HepG2 (cell line): ENCODE measurements at regions not wholly inside any gene's neighbourhood (a gene's known extent, or its start where the extent isn't known, plus 50 kb on each side); places are given as distances from the start of the nearest gene placed in this dataset.

Experiments
- ATAC-seq: fragments of 200-7000 bp; cut with Tn5 transposase; 3 replicates; pipeline ENCODE4 v1.9.1; 2020; ENCODE audit warnings: mild to moderate bottlenecking, moderate library complexity
- BruUV-seq: library from RNA; stranded (reverse); fragments of 400-500 nt; replicated peaks from 2 replicates; lab custom pipeline; 2021; lab: Mats Ljungman, UMichigan
- CTCF ChIA-PET: fragments of 300-600 bp; formaldehyde crosslinking; extraction: SDS; loops from one replicate; lab custom pipeline; 2021; ENCODE audit warnings: low total read pairs, inconsistent platforms, low intra/inter-chr PET ratio; lab: Yijun Ruan, JAX
- POLR2A ChIA-PET: fragments of 350-600 bp; sonication (Branson Sonifier 250); formaldehyde crosslinking; loops from one replicate; lab custom pipeline; 2020; ENCODE audit warnings: antibody characterized with exemption, inconsistent platforms; lab: Yijun Ruan, JAX
- DNase-seq: peaks from one replicate; pipeline ENCODE4 v3.0.0-alpha.2; 2015; ENCODE audit warnings: low spot score
- FAIRE-seq: peaks from 3 replicates; lab custom pipeline; 2011; peaks lifted over from hg19 to GRCh38; lab: Jason Lieb, UNC
- H2AFZ ChIP-seq: one replicate; pipeline ENCODE4 v1.6.1; 2011; ENCODE audit warnings: low read length, inconsistent platforms
- H3K27ac ChIP-seq: fragments of 300-600 bp; 3 replicates; pipeline ENCODE4 v1.8.0; 2011; ENCODE audit warnings: mixed run types, mild to moderate bottlenecking, mixed read lengths, low read length, inconsistent platforms; ENCODE audit not compliant: insufficient read depth; ENCODE audit errors: extremely low read length
- H3K27me3 ChIP-seq, 2 experiments: fragments of 200-600 bp in 1 of 2; 2 replicates in 1 of 2; 3 replicates in 1 of 2; pipeline versions ENCODE4 v1.6.0 to v1.8.0; 2011; ENCODE audit warnings: low read length in 2 of 2, mild to moderate bottlenecking in 2 of 2, moderate library complexity in 2 of 2, inconsistent platforms in 1 of 2; ENCODE audit not compliant: insufficient read depth in 2 of 2, control insufficient read depth in 1 of 2
- H3K36me3 ChIP-seq, 2 experiments: fragments of 200-600 bp in 1 of 2; replicated peaks in 1 of 2; 2 replicates in 1 of 2; 3 replicates in 1 of 2; pipeline versions ENCODE4 v1.5.1 to v1.8.0; 2011; ENCODE audit warnings: low read length in 2 of 2, inconsistent platforms in 1 of 2; ENCODE audit not compliant: insufficient read depth in 2 of 2, control insufficient read depth in 1 of 2
- H3K4me1 ChIP-seq: 2 replicates; pipeline ENCODE4 v1.5.1; 2012; ENCODE audit warnings: low read length, inconsistent platforms; ENCODE audit not compliant: insufficient read depth
- H3K4me2 ChIP-seq: 2 replicates; pipeline ENCODE4 v1.6.0; 2011; ENCODE audit warnings: low read depth, low read length, inconsistent platforms
- H3K4me3 ChIP-seq, 3 experiments: fragments of 200-600 bp in 1 of 3; sonication (generic), shearing (Covaris generic) in 1 of 3; replicated peaks in 1 of 3; 2 replicates each; pipeline ENCODE4 v1.5.1; 2011 to 2016; ENCODE audit warnings: low read length in 3 of 3, inconsistent platforms in 2 of 3, low read depth in 2 of 3, mild to moderate bottlenecking in 2 of 3, control low read depth in 1 of 3, mixed read lengths in 1 of 3; ENCODE audit not compliant: insufficient read depth in 1 of 3
- H3K79me2 ChIP-seq: one replicate; pipeline ENCODE4 v1.6.1; 2011; ENCODE audit warnings: low read length, inconsistent platforms; ENCODE audit not compliant: insufficient read depth
- H3K9ac ChIP-seq: 2 replicates; pipeline ENCODE4 v1.6.0; 2011; ENCODE audit warnings: mild to moderate bottlenecking, low read depth, low read length, inconsistent platforms; ENCODE audit not compliant: insufficient read depth
- H3K9me3 ChIP-seq: 2 replicates; pipeline ENCODE4 v1.5.1; 2012; ENCODE audit warnings: mild to moderate bottlenecking, low read length
- H4K20me1 ChIP-seq: 2 replicates; pipeline ENCODE4 v1.6.0; 2011; ENCODE audit warnings: inconsistent platforms, mild to moderate bottlenecking, low read length, moderate library complexity; ENCODE audit not compliant: insufficient read depth
- ATF1 ChIP-seq: IDR thresholded peaks from 2 replicates; pipeline ENCODE4 v1.6.1; 2016; ENCODE audit warnings: mild to moderate bottlenecking, control low read depth
- HNRNPLL ChIP-seq: fragments of 200-400 bp; formaldehyde crosslinking; IDR thresholded peaks from 2 replicates; pipeline ENCODE4 v1.6.1; 2017; ENCODE audit warnings: mild to moderate bottlenecking, low read depth, low read length; ENCODE audit not compliant: poor library complexity, severe bottlenecking
- HOXA5 ChIP-seq: sonication (generic); formaldehyde crosslinking; IDR thresholded peaks from 2 replicates; pipeline ENCODE4 v1.4.0; 2020; ENCODE audit warnings: missing genetic modification reagents
- SYNCRIP ChIP-seq: fragments of 200-400 bp; formaldehyde crosslinking; IDR thresholded peaks from 2 replicates; pipeline ENCODE4 v1.6.1; 2018; ENCODE audit warnings: mild to moderate bottlenecking, low read depth, low read length; ENCODE audit not compliant: insufficient read depth
- ZFP1 ChIP-seq: IDR thresholded peaks from 2 replicates; pipeline ENCODE4 v1.6.1; 2016
- ZNF24 ChIP-seq: fragments of 450-650 bp; IDR thresholded peaks from 2 replicates; pipeline ENCODE4 v1.6.1; 2017; ENCODE audit warnings: antibody characterized with exemption, mild to moderate bottlenecking
- ZNF292 ChIP-seq: sonication (generic); formaldehyde crosslinking; IDR thresholded peaks from 2 replicates; pipeline ENCODE4 v1.8.1; 2022; ENCODE audit warnings: mild to moderate bottlenecking, low read depth, missing genetic modification reagents, borderline replicate concordance
- ZNF33A ChIP-seq: sonication (generic); formaldehyde crosslinking; IDR thresholded peaks from 2 replicates; pipeline ENCODE4 v1.5.1; 2020; ENCODE audit warnings: missing genetic modification reagents, mild to moderate bottlenecking, moderate library complexity, borderline replicate concordance
- ZNF446 ChIP-seq: sonication (generic); formaldehyde crosslinking; IDR thresholded peaks from 2 replicates; pipeline ENCODE4 v1.5.0; 2020; ENCODE audit warnings: mild to moderate bottlenecking, missing genetic modification reagents
- ZNF530 ChIP-seq: sonication (generic); formaldehyde crosslinking; IDR thresholded peaks from 2 replicates; pipeline ENCODE4 v1.5.0; 2020; ENCODE audit warnings: low read depth, mild to moderate bottlenecking, missing genetic modification reagents
- ZNF788 ChIP-seq: sonication (generic); formaldehyde crosslinking; IDR thresholded peaks from 2 replicates; pipeline ENCODE4 v1.5.0; 2020; ENCODE audit warnings: mild to moderate bottlenecking, missing genetic modification reagents, borderline replicate concordance
- WGBS: methylation state at CpG from one replicate; pipeline ENCODE4 v1.1.6; 2017; ENCODE audit warnings: low lambda C conversion rate; 5-methylcytosine and 5-hydroxymethylcytosine counted together
- in situ Hi-C: cut with HindIII; loops from 2 replicates; pipeline ENCODE4 v1.10.0; 2017; ENCODE audit warnings: low pct_unique_long_range_greater_than_20kb; ENCODE audit not compliant: extremely low pct_ligation_motif_present
- intact Hi-C: fragments of 100-400 bp; cut with micrococcal nuclease; formaldehyde crosslinking; loops from one replicate; pipeline ENCODE4 v1.10.0; 2022; ENCODE audit not compliant: unreplicated experiment
- TF ChIP-seq, protein P1 (sequence below): sonication (generic); formaldehyde crosslinking; IDR thresholded peaks from 2 replicates; pipeline ENCODE4 v1.5.1; 2020; ENCODE audit warnings: missing genetic modification reagents, mild to moderate bottlenecking, borderline replicate concordance
- TF ChIP-seq, protein P2 (sequence below): sonication (generic); formaldehyde crosslinking; conservative IDR thresholded peaks from 2 replicates; pipeline ENCODE4 v1.4.0; 2020; ENCODE audit warnings: missing genetic modification reagents
- TF ChIP-seq, protein P3 (sequence below): IDR thresholded peaks from 2 replicates; pipeline ENCODE4 v1.6.1; 2016; ENCODE audit warnings: low read depth, borderline replicate concordance
- TF ChIP-seq, protein P4 (sequence below): sonication (generic); formaldehyde crosslinking; IDR thresholded peaks from 2 replicates; pipeline ENCODE4 v1.5.1; 2020; ENCODE audit warnings: missing genetic modification reagents, mild to moderate bottlenecking, borderline replicate concordance
- TF ChIP-seq, protein P5 (sequence below): IDR thresholded peaks from 2 replicates; pipeline ENCODE4 v1.6.1; 2016
- TF ChIP-seq, protein P6 (sequence below): sonication (generic); formaldehyde crosslinking; IDR thresholded peaks from 2 replicates; pipeline ENCODE4 v1.8.0; 2022; ENCODE audit warnings: mild to moderate bottlenecking, missing genetic modification reagents, borderline replicate concordance

DNA sequence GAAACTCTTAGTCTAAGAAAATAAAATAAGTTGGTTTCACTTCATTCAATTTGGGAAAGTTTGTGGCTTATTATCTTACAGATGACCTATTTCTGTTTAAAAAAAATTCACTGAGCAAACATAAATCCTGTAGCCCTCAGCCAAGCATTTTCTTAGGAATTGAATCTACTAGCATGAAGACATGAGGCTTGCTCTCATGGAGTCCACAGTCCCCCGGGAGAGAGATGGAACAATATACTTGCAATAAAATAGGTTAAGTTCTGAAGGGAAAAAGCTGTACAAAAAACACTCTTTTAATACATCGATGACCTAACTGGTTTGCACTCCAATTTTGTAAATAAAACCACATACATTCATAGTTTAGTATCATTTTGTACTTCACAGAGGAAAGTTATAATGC, 642.6 kb upstream of the FAM241A start (continued):
- no peak for TF ChIP-seq ZNF530 (CRISPR knock-in tag)
- TF ChIP-seq, protein P1, sequence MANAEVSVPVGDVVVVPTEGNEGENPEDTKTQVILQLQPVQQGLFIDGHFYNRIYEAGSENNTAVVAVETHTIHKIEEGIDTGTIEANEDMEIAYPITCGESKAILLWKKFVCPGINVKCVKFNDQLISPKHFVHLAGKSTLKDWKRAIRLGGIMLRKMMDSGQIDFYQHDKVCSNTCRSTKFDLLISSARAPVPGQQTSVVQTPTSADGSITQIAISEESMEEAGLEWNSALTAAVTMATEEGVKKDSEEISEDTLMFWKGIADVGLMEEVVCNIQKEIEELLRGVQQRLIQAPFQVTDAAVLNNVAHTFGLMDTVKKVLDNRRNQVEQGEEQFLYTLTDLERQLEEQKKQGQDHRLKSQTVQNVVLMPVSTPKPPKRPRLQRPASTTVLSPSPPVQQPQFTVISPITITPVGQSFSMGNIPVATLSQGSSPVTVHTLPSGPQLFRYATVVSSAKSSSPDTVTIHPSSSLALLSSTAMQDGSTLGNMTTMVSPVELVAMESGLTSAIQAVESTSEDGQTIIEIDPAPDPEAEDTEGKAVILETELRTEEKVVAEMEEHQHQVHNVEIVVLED = no peak
- no peak for TF ChIP-seq ATF1 (CRISPR knock-in tag)
- TF ChIP-seq ZNF446 (CRISPR knock-in tag) = no peak
- TF ChIP-seq, protein P2, sequence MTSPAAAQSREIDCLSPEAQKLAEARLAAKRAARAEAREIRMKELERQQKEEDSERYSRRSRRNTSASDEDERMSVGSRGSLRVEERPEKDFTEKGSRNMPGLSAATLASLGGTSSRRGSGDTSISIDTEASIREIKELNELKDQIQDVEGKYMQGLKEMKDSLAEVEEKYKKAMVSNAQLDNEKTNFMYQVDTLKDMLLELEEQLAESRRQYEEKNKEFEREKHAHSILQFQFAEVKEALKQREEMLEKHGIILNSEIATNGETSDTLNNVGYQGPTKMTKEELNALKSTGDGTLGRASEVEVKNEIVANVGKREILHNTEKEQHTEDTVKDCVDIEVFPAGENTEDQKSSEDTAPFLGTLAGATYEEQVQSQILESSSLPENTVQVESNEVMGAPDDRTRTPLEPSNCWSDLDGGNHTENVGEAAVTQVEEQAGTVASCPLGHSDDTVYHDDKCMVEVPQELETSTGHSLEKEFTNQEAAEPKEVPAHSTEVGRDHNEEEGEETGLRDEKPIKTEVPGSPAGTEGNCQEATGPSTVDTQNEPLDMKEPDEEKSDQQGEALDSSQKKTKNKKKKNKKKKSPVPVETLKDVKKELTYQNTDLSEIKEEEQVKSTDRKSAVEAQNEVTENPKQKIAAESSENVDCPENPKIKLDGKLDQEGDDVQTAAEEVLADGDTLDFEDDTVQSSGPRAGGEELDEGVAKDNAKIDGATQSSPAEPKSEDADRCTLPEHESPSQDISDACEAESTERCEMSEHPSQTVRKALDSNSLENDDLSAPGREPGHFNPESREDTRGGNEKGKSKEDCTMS (CRISPR knock-in tag) = no peak
- TF ChIP-seq, protein P3, sequence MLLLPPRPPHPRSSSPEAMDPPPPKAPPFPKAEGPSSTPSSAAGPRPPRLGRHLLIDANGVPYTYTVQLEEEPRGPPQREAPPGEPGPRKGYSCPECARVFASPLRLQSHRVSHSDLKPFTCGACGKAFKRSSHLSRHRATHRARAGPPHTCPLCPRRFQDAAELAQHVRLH = no peak
- TF ChIP-seq SYNCRIP = no peak

DNA sequence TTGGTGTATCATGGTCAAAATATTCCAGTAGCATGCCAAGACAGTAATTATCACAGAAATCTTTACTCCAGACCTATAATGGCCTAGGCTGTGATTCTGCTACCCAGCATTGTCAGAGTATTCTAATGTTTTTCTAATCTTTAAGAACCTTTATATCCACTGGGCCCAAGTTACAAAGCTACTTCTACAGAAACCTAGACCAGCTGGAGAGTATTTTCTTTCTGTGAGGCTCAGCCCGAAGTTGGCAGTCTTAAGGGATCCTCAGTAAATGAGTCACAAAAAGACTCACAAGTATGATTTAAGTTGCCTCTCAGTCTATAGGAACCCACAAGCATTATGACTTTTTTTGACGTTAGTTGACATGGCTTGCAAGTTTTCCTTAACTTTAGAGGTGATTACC, 638.5 kb upstream of the FAM241A start:
- Histone ChIP-seq H4K20me1 (no peaks in the 10 kb centered on the region), H3K4me2 (no peak overlapping the region), H3K9ac (no peak overlapping the region), H2AFZ (no peak overlapping the region), H3K4me1 (no peaks in the 10 kb centered on the region), H3K27ac (no peak overlapping the region), H3K9me3 (no peaks in the 10 kb centered on the region), H3K4me3 (no peak overlapping the region), H3K27me3 (no peaks in the 10 kb centered on the region; a peak in 1 of 5 replicates), H3K36me3 (no peaks in the 10 kb centered on the region), H3K79me2 (no peaks in the 10 kb centered on the region)
- 0% methylated on average over 2 of the region's 2 CpGs for WGBS
- DNase-seq (no peak), ATAC-seq (no peak), FAIRE-seq (no peak)
- BruUV-seq = no TSS peak
- TF ChIP-seq, protein P4, sequence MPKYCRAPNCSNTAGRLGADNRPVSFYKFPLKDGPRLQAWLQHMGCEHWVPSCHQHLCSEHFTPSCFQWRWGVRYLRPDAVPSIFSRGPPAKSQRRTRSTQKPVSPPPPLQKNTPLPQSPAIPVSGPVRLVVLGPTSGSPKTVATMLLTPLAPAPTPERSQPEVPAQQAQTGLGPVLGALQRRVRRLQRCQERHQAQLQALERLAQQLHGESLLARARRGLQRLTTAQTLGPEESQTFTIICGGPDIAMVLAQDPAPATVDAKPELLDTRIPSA (CRISPR knock-in tag) = no peak
- TF ChIP-seq ZNF24 (no peak), HNRNPLL (no peak), ZNF33A (CRISPR knock-in tag) (no peak), ZNF292 (CRISPR knock-in tag) (no peak), HOXA5 (CRISPR knock-in tag) (no peak), ZNF788 (CRISPR knock-in tag) (no peak), ZFP1 (CRISPR knock-in tag) (no peak)
- TF ChIP-seq, protein P5, sequence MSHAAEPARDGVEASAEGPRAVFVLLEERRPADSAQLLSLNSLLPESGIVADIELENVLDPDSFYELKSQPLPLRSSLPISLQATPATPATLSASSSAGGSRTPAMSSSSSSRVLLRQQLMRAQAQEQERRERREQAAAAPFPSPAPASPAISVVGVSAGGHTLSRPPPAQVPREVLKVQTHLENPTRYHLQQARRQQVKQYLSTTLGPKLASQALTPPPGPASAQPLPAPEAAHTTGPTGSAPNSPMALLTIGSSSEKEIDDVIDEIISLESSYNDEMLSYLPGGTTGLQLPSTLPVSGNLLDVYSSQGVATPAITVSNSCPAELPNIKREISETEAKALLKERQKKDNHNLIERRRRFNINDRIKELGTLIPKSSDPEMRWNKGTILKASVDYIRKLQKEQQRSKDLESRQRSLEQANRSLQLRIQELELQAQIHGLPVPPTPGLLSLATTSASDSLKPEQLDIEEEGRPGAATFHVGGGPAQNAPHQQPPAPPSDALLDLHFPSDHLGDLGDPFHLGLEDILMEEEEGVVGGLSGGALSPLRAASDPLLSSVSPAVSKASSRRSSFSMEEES = no peak
- TF ChIP-seq, protein P6, sequence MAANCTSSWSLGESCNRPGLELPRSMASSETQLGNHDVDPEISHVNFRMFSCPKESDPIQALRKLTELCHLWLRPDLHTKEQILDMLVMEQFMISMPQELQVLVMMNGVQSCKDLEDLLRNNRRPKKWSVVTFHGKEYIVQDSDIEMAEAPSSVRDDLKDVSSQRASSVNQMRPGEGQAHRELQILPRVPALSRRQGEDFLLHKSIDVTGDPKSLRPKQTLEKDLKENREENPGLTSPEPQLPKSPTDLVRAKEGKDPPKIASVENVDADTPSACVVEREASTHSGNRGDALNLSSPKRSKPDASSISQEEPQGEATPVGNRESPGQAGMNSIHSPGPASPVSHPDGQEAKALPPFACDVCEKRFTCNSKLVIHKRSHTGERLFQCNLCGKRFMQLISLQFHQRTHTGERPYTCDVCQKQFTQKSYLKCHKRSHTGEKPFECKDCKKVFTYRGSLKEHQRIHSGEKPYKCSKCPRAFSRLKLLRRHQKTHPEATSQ (CRISPR knock-in tag) = no peak
- CTCF ChIA-PET = no interaction called here
- POLR2A ChIA-PET = no interaction called here
- in situ Hi-C loops = no loop called here
- intact Hi-C loops = no loop called here
